GM18868 (cell line): ENCODE measurements at regions not wholly inside any gene's neighbourhood (a gene's known extent, or its start where the extent isn't known, plus 50 kb on each side); places are given as distances from the start of the nearest gene placed in this dataset.
A peak's percentile ranks its signal among the peaks of the same experiment; 100 is the strongest.
"Not testable (repeated sequence)": the region's sequence is repeated elsewhere in the genome, so short reads cannot be mapped to it uniquely, and the experiment has no call there.

Experiments used
- ATAC-seq: cut with Tn5 transposase; IDR thresholded peaks from one replicate; pipeline ENCODE4 v1.9.1; 2021; ENCODE audit warnings: mild to moderate bottlenecking, moderate library complexity; ENCODE audit not compliant: unreplicated experiment

- ATAC-seq, result not testable (repeated sequence)
Measured at GRCh38 chr17:26936645-26937044, 357.3 kb upstream of the WSB1 start.

GRCh38 chr17:26937750-26938322 is 356.1 kb upstream of the WSB1 start:
- ATAC-seq, result not testable (repeated sequence)

GRCh38 chr17:26939755-26940154 is 354.2 kb upstream of the WSB1 start:
- ATAC-seq, result not testable (repeated sequence)

GRCh38 chr17:26940587-26940986 is 353.3 kb upstream of the WSB1 start:
- not testable (repeated sequence) for ATAC-seq

- ATAC-seq, result no peak
Measured at GRCh38 chr17:26962255-26963162, 331.4 kb upstream of the WSB1 start.

- no peak for ATAC-seq
Measured at GRCh38 chr17:26963163-26963503, 330.8 kb upstream of the WSB1 start.

- ATAC-seq, result not testable (repeated sequence)
Measured at GRCh38 chr17:26965898-26966624, 327.9 kb upstream of the WSB1 start.

- not testable (repeated sequence) for ATAC-seq
Measured at GRCh38 chr17:26966625-26967179, 327.2 kb upstream of the WSB1 start.

GRCh38 chr17:26981845-26982425 is 312.0 kb upstream of the WSB1 start:
- not testable (repeated sequence) for ATAC-seq

- not testable (repeated sequence) for ATAC-seq
Measured at GRCh38 chr17:26982563-26982962, 311.4 kb upstream of the WSB1 start.

- not testable (repeated sequence) for ATAC-seq
Measured at GRCh38 chr17:26987851-26988250, 306.1 kb upstream of the WSB1 start.

- not testable (repeated sequence) for ATAC-seq
Measured at GRCh38 chr17:26994648-26995047, 299.3 kb upstream of the WSB1 start.

- peak; percentile 49 for ATAC-seq
Measured at GRCh38 chr17:26996146-26996916, 297.6 kb upstream of the WSB1 start.

- ATAC-seq, result not testable (repeated sequence)
Measured at GRCh38 chr17:27007734-27008531, 286.0 kb upstream of the WSB1 start.

GRCh38 chr17:27009087-27009486 is 284.8 kb upstream of the WSB1 start:
- ATAC-seq, result no peak

GRCh38 chr17:27010138-27010537 is 283.8 kb upstream of the WSB1 start:
- not testable (repeated sequence) for ATAC-seq

GRCh38 chr17:27030552-27030951 is 263.4 kb upstream of the WSB1 start:
- ATAC-seq, result not testable (repeated sequence)

- no peak for ATAC-seq
Measured at GRCh38 chr17:27038676-27039075, 255.2 kb upstream of the WSB1 start.

GRCh38 chr17:27045039-27045438 is 248.9 kb upstream of the WSB1 start:
- not testable (repeated sequence) for ATAC-seq
